Ovary (tissue), 7 donors: ENCODE measurements at regions not wholly inside any gene's neighbourhood (a gene's known extent, or its start where the extent isn't known, plus 50 kb on each side); places are given as distances from the start of the nearest gene placed in this dataset.

ENCODE experiments used
- DNase-seq, 5 donors: peaks; one replicate each; pipeline ENCODE4 v3.0.0-alpha.2; 2019 to 2020
- H3K27ac ChIP-seq, 2 donors: fragments of 200-600 bp; one replicate each; pipeline versions ENCODE4 v1.5.1 to v1.8.0; 2019 to 2022
- H3K27me3 ChIP-seq: fragments of 200-600 bp; one replicate; pipeline ENCODE4 v1.8.0; 2022
- H3K36me3 ChIP-seq: fragments of 200-600 bp; sonication (generic); one replicate; pipeline ENCODE4 v1.5.1; 2019
- H3K4me1 ChIP-seq: one replicate; pipeline ENCODE4 v1.8.1; 2013; ENCODE audit warnings: mild to moderate bottlenecking, moderate library complexity; ENCODE audit not compliant: insufficient read depth
- H3K4me3 ChIP-seq: fragments of 200-600 bp; sonication (generic); one replicate; pipeline ENCODE4 v1.5.1; 2017
- H3K9me3 ChIP-seq, 2 donors: fragments of 200-600 bp in 1 of 2; sonication (generic) in 1 of 2; one replicate each; pipeline versions ENCODE4 v1.5.1 to v1.8.1; 2013 to 2019; ENCODE audit warnings: mild to moderate bottlenecking in 1 of 2, moderate library complexity in 1 of 2
- EP300 ChIP-seq: sonication (generic); formaldehyde crosslinking; IDR thresholded peaks from one replicate; pipeline ENCODE4 v1.6.1; 2017; ENCODE audit warnings: antibody characterized with exemption
- POLR2A ChIP-seq: fragments of 450-650 bp; IDR thresholded peaks from one replicate; pipeline ENCODE4 v1.6.1; 2017; ENCODE audit warnings: antibody characterized with exemption, mild to moderate bottlenecking, moderate library complexity
- WGBS, 3 donors: extraction: QIAGEN DNeasy Blood & Tissue Kit in 1 of 3; methylation state at CpG; one replicate each; pipeline versions ENCODE4 v1.1.5 to v1.1.7; 2013 to 2017; 5-methylcytosine and 5-hydroxymethylcytosine counted together
- intact Hi-C, 4 donors: fragments of 100-400 bp; cut with DNase I; formaldehyde crosslinking; loops; one replicate each; pipeline versions ENCODE4 v1.11.0 to v1.15.1; 2022 to 2023
- TF ChIP-seq, protein P1 (sequence below), 3 donors: fragments of 450-650 bp in 2 of 3; fragments of 200-600 bp in 1 of 3; IDR thresholded peaks; one replicate each; pipeline versions ENCODE4 v1.5.1 to v1.8.0; 2016 to 2022; ENCODE audit warnings: antibody characterized with exemption in 3 of 3, mild to moderate bottlenecking in 1 of 3
- donor health status: DM: no; HTN: no; CAD: no; lungs with moderate emphysema.
- donor health status: DM: no; HTN: no; CAD: no.
- donor health status: Bipolar disorder and iron deficiency.
- donor health status: DM: no; HTN: no; CAD: no.
- donor health status: DM: yes; HTN: yes; CAD: no.

DNA sequence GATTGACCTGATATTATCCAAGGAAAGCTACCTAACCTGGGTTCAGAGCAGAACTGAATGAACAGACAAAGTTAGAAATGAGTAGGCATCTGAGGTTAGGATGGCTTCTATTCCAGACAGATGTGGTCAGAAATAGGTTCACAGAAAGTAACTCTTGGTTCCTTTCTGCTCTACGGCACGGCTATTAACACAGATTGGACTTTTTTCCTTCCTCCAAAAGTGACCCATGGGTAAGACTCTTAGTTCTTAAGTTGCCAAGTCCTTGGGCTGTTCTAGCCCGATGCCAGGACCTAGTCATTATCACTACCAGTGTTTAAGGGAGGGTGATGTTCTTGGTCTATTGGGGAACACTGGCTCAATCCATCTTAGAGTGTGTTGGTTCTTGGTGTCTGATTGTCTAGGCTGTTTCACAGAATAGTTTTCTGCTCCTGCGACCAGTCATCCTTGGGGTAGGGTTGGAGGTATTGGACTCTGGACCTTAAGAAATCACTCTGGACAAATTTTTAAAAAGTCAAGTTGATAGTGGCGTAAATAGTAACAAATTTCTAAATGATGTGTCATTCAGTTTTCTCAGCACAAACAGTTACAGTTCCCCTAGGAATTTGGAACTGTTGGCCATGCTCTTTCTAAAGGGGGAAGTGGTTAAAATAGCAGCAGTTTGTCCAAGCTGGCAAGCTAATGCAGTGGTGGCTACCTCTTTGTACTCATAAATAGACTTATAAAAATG is 60.1 kb upstream of the MYCBP2 start:
- H3K4me3 ChIP-seq, result no peak overlapping the region
- H3K36me3 ChIP-seq, result no peaks in the 10 kb centered on the region
- no peak for TF ChIP-seq EP300
- TF ChIP-seq, protein P1, sequence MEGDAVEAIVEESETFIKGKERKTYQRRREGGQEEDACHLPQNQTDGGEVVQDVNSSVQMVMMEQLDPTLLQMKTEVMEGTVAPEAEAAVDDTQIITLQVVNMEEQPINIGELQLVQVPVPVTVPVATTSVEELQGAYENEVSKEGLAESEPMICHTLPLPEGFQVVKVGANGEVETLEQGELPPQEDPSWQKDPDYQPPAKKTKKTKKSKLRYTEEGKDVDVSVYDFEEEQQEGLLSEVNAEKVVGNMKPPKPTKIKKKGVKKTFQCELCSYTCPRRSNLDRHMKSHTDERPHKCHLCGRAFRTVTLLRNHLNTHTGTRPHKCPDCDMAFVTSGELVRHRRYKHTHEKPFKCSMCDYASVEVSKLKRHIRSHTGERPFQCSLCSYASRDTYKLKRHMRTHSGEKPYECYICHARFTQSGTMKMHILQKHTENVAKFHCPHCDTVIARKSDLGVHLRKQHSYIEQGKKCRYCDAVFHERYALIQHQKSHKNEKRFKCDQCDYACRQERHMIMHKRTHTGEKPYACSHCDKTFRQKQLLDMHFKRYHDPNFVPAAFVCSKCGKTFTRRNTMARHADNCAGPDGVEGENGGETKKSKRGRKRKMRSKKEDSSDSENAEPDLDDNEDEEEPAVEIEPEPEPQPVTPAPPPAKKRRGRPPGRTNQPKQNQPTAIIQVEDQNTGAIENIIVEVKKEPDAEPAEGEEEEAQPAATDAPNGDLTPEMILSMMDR (IDR thresholded peaks at IDR 0.05), result no peak
- no peak for TF ChIP-seq POLR2A
- intact Hi-C loops, result no loop called here
- no peaks in the 10 kb centered on the region for H3K9me3 ChIP-seq
- H3K4me1 ChIP-seq, result no peaks in the 10 kb centered on the region
- H3K27me3 ChIP-seq, result no peaks in the 10 kb centered on the region
- 59 to 71% (median 66%) methylated on average over 5 of the region's 5 CpGs for WGBS, 3 donors
- DNase-seq, result no peak
- no peak overlapping the region for H3K27ac ChIP-seq

DNA sequence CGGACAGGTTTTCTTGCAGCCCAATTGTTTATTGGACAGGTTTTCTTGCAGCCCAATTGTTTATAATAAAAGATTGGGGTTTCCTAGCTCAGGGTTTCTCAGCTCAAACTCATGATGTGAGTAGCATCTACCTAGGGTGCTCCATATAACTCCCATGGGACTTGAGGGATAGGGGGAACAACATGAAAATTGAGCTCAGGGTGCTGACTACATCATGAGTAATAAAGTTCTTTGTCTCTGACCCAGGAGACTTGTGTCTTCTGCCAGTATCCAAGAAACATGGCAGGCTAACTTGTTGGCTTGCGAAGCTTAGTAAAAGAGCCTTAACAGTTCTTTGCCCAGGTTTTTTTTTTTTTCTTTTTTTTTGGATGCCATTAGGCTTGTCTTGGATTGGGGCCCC is 59.2 kb upstream of the MYCBP2 start:
- DNase-seq, result no peak
- no peak overlapping the region for H3K27ac ChIP-seq
- no peaks in the 10 kb centered on the region for H3K36me3 ChIP-seq
- 36 to 87% (median 79%) methylated on average over 2 of the region's 2 CpGs for WGBS, 3 donors
- H3K4me1 ChIP-seq, result no peaks in the 10 kb centered on the region
- TF ChIP-seq, protein P1 (IDR thresholded peaks at IDR 0.05), result no peak
- TF ChIP-seq EP300 (no peak), POLR2A (no peak)
- intact Hi-C loops, result no loop called here
- H3K4me3 ChIP-seq, result no peak overlapping the region
- H3K9me3 ChIP-seq, result no peaks in the 10 kb centered on the region
- H3K27me3 ChIP-seq, result no peaks in the 10 kb centered on the region

DNA sequence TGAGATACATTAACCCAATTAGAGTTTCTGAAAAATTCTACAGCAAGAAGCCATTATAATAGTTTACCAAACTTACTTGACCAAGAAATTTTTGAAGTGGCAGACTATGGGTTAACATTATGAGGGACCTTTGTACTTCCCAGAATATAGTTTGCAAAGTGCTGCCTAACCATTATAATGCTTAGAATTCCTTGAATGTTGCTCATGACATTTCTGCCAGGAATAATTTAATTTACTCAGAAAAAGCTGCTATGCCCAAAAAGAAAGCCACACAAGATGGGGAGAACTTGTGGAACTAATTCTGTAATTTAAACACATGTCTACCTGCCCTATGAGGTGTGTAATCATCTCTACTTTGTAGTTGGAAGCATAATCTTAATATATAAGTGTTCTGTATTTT is 58.1 kb upstream of the MYCBP2 start:
- intact Hi-C loops, result no loop called here
- no peak for DNase-seq
- no peak overlapping the region for H3K27ac ChIP-seq
- no peak overlapping the region for H3K4me3 ChIP-seq
- H3K27me3 ChIP-seq, result no peaks in the 10 kb centered on the region
- no peaks in the 10 kb centered on the region for H3K9me3 ChIP-seq
- H3K36me3 ChIP-seq, result no peaks in the 10 kb centered on the region
- TF ChIP-seq, protein P1 (IDR thresholded peaks at IDR 0.05), result no peak
- TF ChIP-seq EP300 (no peak), POLR2A (no peak)
- no peaks in the 10 kb centered on the region for H3K4me1 ChIP-seq

DNA sequence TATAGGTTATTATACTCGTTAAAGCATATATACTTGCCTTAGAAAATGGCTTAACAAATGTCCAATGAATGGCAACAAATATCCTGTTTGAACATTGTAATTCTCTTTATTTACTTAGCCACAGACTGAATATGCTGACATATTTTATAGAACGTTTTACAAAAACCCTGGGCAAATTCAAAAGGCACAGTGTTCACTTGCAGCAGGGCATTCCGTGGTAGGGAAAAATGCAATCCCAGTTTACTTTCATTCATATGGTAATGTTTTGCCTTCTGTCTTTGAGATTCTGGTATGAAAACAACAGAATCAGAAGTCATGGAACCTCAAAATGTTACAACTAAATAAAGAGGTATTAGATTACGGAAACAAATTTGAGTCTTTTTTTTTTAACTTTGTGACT is 56.2 kb upstream of the MYCBP2 start:
- H3K9me3 ChIP-seq, result no peaks in the 10 kb centered on the region
- H3K36me3 ChIP-seq, result no peaks in the 10 kb centered on the region
- H3K4me3 ChIP-seq, result no peak overlapping the region
- no peak overlapping the region for H3K27ac ChIP-seq
- no peaks in the 10 kb centered on the region for H3K27me3 ChIP-seq
- H3K4me1 ChIP-seq, result no peaks in the 10 kb centered on the region
- TF ChIP-seq EP300, result no peak
- no peak for TF ChIP-seq POLR2A
- TF ChIP-seq, protein P1 (IDR thresholded peaks at IDR 0.05), result no peak
- WGBS, 3 donors, result 55 to 70% (median 55%) methylated on average over 4 of the region's 4 CpGs
- no peak for DNase-seq
- intact Hi-C loops, result no loop called here
